ENCODE measurements at regions not wholly inside any gene's neighbourhood (a gene's known extent, or its start where the extent isn't known, plus 50 kb on each side); places are given as distances from the start of the nearest gene placed in this dataset.

DNA sequence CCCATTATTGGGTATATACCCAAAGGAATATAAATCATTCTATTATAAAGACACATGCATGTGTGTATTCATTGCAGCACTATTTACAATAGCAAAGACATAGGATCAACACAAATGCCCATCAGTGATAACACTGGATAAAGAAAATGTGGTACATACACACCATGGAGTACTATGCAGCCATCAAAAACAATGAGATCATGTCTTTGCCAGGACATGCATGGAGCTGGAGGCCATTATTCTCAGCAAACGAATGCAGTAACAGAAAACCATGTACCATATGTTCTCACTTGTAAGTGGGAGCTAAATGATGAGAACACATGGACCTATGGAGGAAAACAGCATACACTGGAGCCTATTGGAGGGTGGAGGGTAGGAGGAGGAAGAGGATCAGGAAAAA, 402.4 kb downstream of the CSNK1G3 start:
- no peak for TF ChIP-seq CTCF (IDR thresholded peaks at IDR 0.05)
- TF ChIP-seq POLR2A (IDR thresholded peaks at IDR 0.05), result no peak
